ENCODE measurements at regions not wholly inside any gene's neighbourhood (a gene's known extent, or its start where the extent isn't known, plus 50 kb on each side); places are given as distances from the start of the nearest gene placed in this dataset.

- no peak for TF ChIP-seq CTCF (conservative IDR thresholded peaks at IDR 0.05 in 1 of 2, IDR thresholded peaks at IDR 0.05 in 1 of 2; ENCODE audit: extremely low read depth in 1 of 2, insufficient read depth in 1 of 2, low read depth in 1 of 2, low read length in 2 of 2)
- TF ChIP-seq EZH2 (IDR thresholded peaks at IDR 0.05; ENCODE audit: borderline replicate concordance, low read length), result no peak
Measured at GRCh38 chr15:45847645-45848044, 212.8 kb downstream of the SQOR start.
